ENCODE measurements at regions not wholly inside any gene's neighbourhood (a gene's known extent, or its start where the extent isn't known, plus 50 kb on each side); places are given as distances from the start of the nearest gene placed in this dataset.

- BruUV-seq (replicated peaks): no TSS peak
- TF ChIP-seq PRDM4 (CRISPR knock-in tag; IDR thresholded peaks at IDR 0.05; ENCODE audit: borderline replicate concordance) (no peak), ATF7 (IDR thresholded peaks at IDR 0.05) (0 out of 2 replicates have a peak, but pooled peaks have one; percentile 18), ATF7 (CRISPR knock-in tag; IDR thresholded peaks at IDR 0.05) (no peak)
- H3K79me2 ChIP-seq (ENCODE audit: insufficient read depth, low read length): no peaks in the 10 kb centered on the region
- H3K9ac ChIP-seq (ENCODE audit: insufficient read depth, low read depth, low read length): no peak overlapping the region
- no peak overlapping the region for H3K27ac ChIP-seq (ENCODE audit: extremely low read length, insufficient read depth, low read length)
- no peak for DNase-seq (ENCODE audit: low spot score)
- no peak for ATAC-seq
- no peaks in the 10 kb centered on the region for H3K9me3 ChIP-seq (ENCODE audit: low read length)
- no peak overlapping the region for H3K4me2 ChIP-seq (ENCODE audit: low read depth, low read length)
- FAIRE-seq: no peak
- no peaks in the 10 kb centered on the region for H3K36me3 ChIP-seq (replicated peaks in 1 of 2; ENCODE audit: control insufficient read depth in 1 of 2, insufficient read depth in 2 of 2, low read length in 2 of 2)
- no peak overlapping the region for H3K4me3 ChIP-seq (replicated peaks in 1 of 3; ENCODE audit: insufficient read depth in 1 of 3, low read depth in 2 of 3, low read length in 3 of 3)
- POLR2A ChIA-PET: no interaction called here
- H2AFZ ChIP-seq (ENCODE audit: low read length): no peak overlapping the region
- H4K20me1 ChIP-seq (ENCODE audit: insufficient read depth, low read length): no peaks in the 10 kb centered on the region
- in situ Hi-C loops (cut with HindIII; ENCODE audit: extremely low pct_ligation_motif_present, low pct_unique_long_range_greater_than_20kb): no loop called here
- no peaks in the 10 kb centered on the region for H3K27me3 ChIP-seq (ENCODE audit: control insufficient read depth in 1 of 2, insufficient read depth in 2 of 2, low read length in 2 of 2)
- CTCF ChIA-PET (ENCODE audit: low intra/inter-chr PET ratio, low total read pairs): no interaction called here
- H3K4me1 ChIP-seq (ENCODE audit: insufficient read depth, low read length): no peaks in the 10 kb centered on the region
- WGBS (ENCODE audit: low lambda C conversion rate): 20% methylated on average over 5 of the region's 5 CpGs
- intact Hi-C loops (cut with micrococcal nuclease; ENCODE audit: unreplicated experiment): no loop called here
Observed at GRCh38 chr5:75993643-75994520, 89.3 kb upstream of the SV2C start.

DNA sequence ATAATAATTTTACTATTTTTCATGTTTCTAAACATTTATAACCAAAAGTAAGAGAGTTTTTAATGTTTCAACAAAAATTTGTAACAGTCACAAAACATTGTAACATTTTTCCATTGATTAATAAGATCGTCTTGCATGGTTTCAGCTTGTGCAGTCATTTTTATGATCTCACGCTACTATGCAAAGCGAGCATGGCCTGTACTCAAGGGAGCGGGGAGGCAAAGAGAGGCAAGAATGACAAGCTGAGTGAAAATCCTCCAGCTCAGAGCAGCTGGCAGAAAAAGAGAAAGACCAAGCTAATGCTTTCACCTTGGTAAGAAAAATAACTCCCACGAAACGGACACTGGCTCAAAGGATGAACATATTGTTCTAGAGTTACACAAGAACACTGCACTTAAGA, 90.0 kb upstream of the SV2C start:
- intact Hi-C loops (cut with micrococcal nuclease; ENCODE audit: unreplicated experiment): no loop called here
- no peak for ATAC-seq
- DNase-seq (ENCODE audit: low spot score): no peak
- Histone ChIP-seq H3K36me3 (replicated peaks in 1 of 2; ENCODE audit: control insufficient read depth in 1 of 2, insufficient read depth in 2 of 2, low read length in 2 of 2) (no peaks in the 10 kb centered on the region), H3K79me2 (ENCODE audit: insufficient read depth, low read length) (no peaks in the 10 kb centered on the region), H3K4me3 (replicated peaks in 1 of 3; ENCODE audit: insufficient read depth in 1 of 3, low read depth in 2 of 3, low read length in 3 of 3) (no peak overlapping the region), H3K27ac (ENCODE audit: extremely low read length, insufficient read depth, low read length) (no peak overlapping the region), H3K4me2 (ENCODE audit: low read depth, low read length) (no peak overlapping the region), H3K9me3 (ENCODE audit: low read length) (no peaks in the 10 kb centered on the region), H3K9ac (ENCODE audit: insufficient read depth, low read depth, low read length) (no peak overlapping the region), H4K20me1 (ENCODE audit: insufficient read depth, low read length) (no peaks in the 10 kb centered on the region), H3K27me3 (ENCODE audit: control insufficient read depth in 1 of 2, insufficient read depth in 2 of 2, low read length in 2 of 2) (no peaks in the 10 kb centered on the region), H3K4me1 (ENCODE audit: insufficient read depth, low read length) (no peaks in the 10 kb centered on the region), H2AFZ (ENCODE audit: low read length) (no peak overlapping the region)
- ChIA-PET POLR2A (no interaction called here), CTCF (ENCODE audit: low intra/inter-chr PET ratio, low total read pairs) (no interaction called here)
- FAIRE-seq: no peak
- no TSS peak for BruUV-seq (replicated peaks)
- 5% methylated on average over 6 of the region's 6 CpGs for WGBS (ENCODE audit: low lambda C conversion rate)
- in situ Hi-C loops (cut with HindIII; ENCODE audit: extremely low pct_ligation_motif_present, low pct_unique_long_range_greater_than_20kb): no loop called here
- TF ChIP-seq SNAPC5 (CRISPR knock-in tag; IDR thresholded peaks at IDR 0.05; ENCODE audit: borderline replicate concordance) (no peak), ELF1 (CRISPR knock-in tag; IDR thresholded peaks at IDR 0.05) (no peak), ASH2L (IDR thresholded peaks at IDR 0.05; ENCODE audit: insufficient read length, low read depth, low read length) (no peak), ZNF33B (CRISPR knock-in tag; IDR thresholded peaks at IDR 0.05) (no peak), CEBPB (IDR thresholded peaks at IDR 0.05; ENCODE audit: borderline replicate concordance, low read depth, low read length) (no peak), ZNF816 (CRISPR knock-in tag; IDR thresholded peaks at IDR 0.05; ENCODE audit: borderline replicate concordance) (no peak), CENPT (CRISPR knock-in tag; IDR thresholded peaks at IDR 0.05; ENCODE audit: low read depth) (no peak), PCBP2 (optimal IDR thresholded peaks at IDR 0.05; ENCODE audit: low read depth, low read length, poor library complexity, severe bottlenecking) (no peak), ZNF563 (CRISPR knock-in tag; IDR thresholded peaks at IDR 0.05) (no peak), NFE2 (CRISPR knock-in tag; IDR thresholded peaks at IDR 0.05) (no peak), TSC22D2 (CRISPR knock-in tag; IDR thresholded peaks at IDR 0.05; ENCODE audit: borderline replicate concordance) (no peak)
- TF ChIP-seq, protein P1, sequence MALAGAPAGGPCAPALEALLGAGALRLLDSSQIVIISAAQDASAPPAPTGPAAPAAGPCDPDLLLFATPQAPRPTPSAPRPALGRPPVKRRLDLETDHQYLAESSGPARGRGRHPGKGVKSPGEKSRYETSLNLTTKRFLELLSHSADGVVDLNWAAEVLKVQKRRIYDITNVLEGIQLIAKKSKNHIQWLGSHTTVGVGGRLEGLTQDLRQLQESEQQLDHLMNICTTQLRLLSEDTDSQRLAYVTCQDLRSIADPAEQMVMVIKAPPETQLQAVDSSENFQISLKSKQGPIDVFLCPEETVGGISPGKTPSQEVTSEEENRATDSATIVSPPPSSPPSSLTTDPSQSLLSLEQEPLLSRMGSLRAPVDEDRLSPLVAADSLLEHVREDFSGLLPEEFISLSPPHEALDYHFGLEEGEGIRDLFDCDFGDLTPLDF (CRISPR knock-in tag; IDR thresholded peaks at IDR 0.05): no peak

All from HepG2 (cell line).